ENCODE measurements at regions not wholly inside any gene's neighbourhood (a gene's known extent, or its start where the extent isn't known, plus 50 kb on each side); places are given as distances from the start of the nearest gene placed in this dataset.

DNA sequence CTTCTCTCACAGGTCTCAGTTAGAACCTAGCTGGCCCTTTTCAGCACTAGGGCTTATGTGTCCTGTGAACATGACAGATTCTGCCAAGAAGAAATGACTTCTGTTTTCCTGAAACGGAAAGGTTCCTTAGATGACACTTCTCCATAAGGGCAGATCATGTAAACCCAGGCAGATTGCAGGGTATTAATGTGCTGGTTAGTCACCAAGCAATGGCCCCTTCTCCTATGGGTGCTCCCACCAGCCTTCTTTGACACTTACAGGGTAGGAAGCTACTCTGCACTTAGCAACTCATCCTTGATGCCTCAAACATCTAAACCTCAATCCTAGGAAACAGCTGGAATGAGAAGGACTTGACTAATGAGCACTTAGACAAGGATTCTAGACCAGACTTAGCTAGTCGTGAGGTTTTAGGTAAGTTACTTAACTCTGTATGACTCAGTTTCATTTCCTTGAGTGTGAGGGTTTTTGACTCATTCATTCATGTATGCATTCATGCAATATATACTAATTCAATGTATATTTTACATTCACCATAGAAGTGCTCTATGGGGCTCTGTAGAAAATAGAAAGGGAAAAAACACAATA, 74.1 kb upstream of the PLXNA2 start:
- intact Hi-C loops (cut with micrococcal nuclease; ENCODE audit: unreplicated experiment) (no loop called here), in situ Hi-C loops (cut with HindIII; ENCODE audit: low pct_unique_long_range_greater_than_20kb, low sequenced_read_pairs) (no loop called here)
- Histone ChIP-seq H3K4me3 (ENCODE audit: low read depth in 2 of 2, low read length in 2 of 2) (no peak overlapping the region), H3K27ac (ENCODE audit: low read length) (no peak overlapping the region), H3K4me1 (ENCODE audit: control insufficient read depth, insufficient read depth, low read length) (no peaks in the 10 kb centered on the region), H3K36me3 (ENCODE audit: control insufficient read depth, insufficient read depth, low read length) (no peaks in the 10 kb centered on the region), H3K27me3 (ENCODE audit: control insufficient read depth, insufficient read depth, low read length) (no peaks in the 10 kb centered on the region), H3K9me3 (ENCODE audit: control insufficient read depth, insufficient read depth, low read depth, low read length) (no peaks in the 10 kb centered on the region)
- TF ChIP-seq POLR2AphosphoS5 (IDR thresholded peaks at IDR 0.05; ENCODE audit: low read depth, low read length) (no peak), TCF7L2 (IDR thresholded peaks at IDR 0.05; ENCODE audit: low read depth, low read length) (no peak), SIN3A (IDR thresholded peaks at IDR 0.05; ENCODE audit: borderline replicate concordance, insufficient read depth, low read depth, low read length) (no peak), REST (IDR thresholded peaks at IDR 0.05; ENCODE audit: insufficient read depth in 1 of 2, low read depth in 2 of 2, low read length in 1 of 2) (no peak)
- TF ChIP-seq, protein P1, sequence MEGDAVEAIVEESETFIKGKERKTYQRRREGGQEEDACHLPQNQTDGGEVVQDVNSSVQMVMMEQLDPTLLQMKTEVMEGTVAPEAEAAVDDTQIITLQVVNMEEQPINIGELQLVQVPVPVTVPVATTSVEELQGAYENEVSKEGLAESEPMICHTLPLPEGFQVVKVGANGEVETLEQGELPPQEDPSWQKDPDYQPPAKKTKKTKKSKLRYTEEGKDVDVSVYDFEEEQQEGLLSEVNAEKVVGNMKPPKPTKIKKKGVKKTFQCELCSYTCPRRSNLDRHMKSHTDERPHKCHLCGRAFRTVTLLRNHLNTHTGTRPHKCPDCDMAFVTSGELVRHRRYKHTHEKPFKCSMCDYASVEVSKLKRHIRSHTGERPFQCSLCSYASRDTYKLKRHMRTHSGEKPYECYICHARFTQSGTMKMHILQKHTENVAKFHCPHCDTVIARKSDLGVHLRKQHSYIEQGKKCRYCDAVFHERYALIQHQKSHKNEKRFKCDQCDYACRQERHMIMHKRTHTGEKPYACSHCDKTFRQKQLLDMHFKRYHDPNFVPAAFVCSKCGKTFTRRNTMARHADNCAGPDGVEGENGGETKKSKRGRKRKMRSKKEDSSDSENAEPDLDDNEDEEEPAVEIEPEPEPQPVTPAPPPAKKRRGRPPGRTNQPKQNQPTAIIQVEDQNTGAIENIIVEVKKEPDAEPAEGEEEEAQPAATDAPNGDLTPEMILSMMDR (IDR thresholded peaks at IDR 0.05), result no peak
- ChIA-PET POLR2A (no interaction called here), CTCF (no interaction called here)
- ATAC-seq (no peak), DNase-seq (ENCODE audit: low read depth, low spot score) (no peak)
- BruUV-seq (replicated peaks), result no TSS peak

- no TSS peak for BruUV-seq (replicated peaks)
- H3K36me3 ChIP-seq (ENCODE audit: control insufficient read depth, insufficient read depth, low read length), result no peaks in the 10 kb centered on the region
- ATAC-seq (no peak), DNase-seq (ENCODE audit: low read depth, low spot score) (no peak)
- H3K4me1 ChIP-seq (ENCODE audit: control insufficient read depth, insufficient read depth, low read length), result no peaks in the 10 kb centered on the region
- no peak for TF ChIP-seq REST (IDR thresholded peaks at IDR 0.05; ENCODE audit: insufficient read depth in 1 of 2, low read depth in 2 of 2, low read length in 1 of 2)
- TF ChIP-seq, protein P1 (IDR thresholded peaks at IDR 0.05), result no peak
- TF ChIP-seq POLR2AphosphoS5 (IDR thresholded peaks at IDR 0.05; ENCODE audit: low read depth, low read length), result no peak
- no peak for TF ChIP-seq SIN3A (IDR thresholded peaks at IDR 0.05; ENCODE audit: borderline replicate concordance, insufficient read depth, low read depth, low read length)
- no peak for TF ChIP-seq TCF7L2 (IDR thresholded peaks at IDR 0.05; ENCODE audit: low read depth, low read length)
- no peak overlapping the region for H3K4me3 ChIP-seq (ENCODE audit: low read depth in 2 of 2, low read length in 2 of 2)
- CTCF ChIA-PET, result no interaction called here
- intact Hi-C loops (cut with micrococcal nuclease; ENCODE audit: unreplicated experiment) (no loop called here), in situ Hi-C loops (cut with HindIII; ENCODE audit: low pct_unique_long_range_greater_than_20kb, low sequenced_read_pairs) (no loop called here)
- H3K27ac ChIP-seq (ENCODE audit: low read length), result no peak overlapping the region
- no peaks in the 10 kb centered on the region for H3K9me3 ChIP-seq (ENCODE audit: control insufficient read depth, insufficient read depth, low read depth, low read length)
- H3K27me3 ChIP-seq (ENCODE audit: control insufficient read depth, insufficient read depth, low read length), result no peaks in the 10 kb centered on the region
- POLR2A ChIA-PET, result no interaction called here
Measured at GRCh38 chr1:208324005-208324404, 79.8 kb upstream of the PLXNA2 start.
